ENCODE measurements at regions not wholly inside any gene's neighbourhood (a gene's known extent, or its start where the extent isn't known, plus 50 kb on each side); places are given as distances from the start of the nearest gene placed in this dataset.
A peak's percentile ranks its signal among the peaks of the same experiment; 100 is the strongest.

GRCh38 chr3:161555320-161555719 lies 58.7 kb downstream of the OTOL1 start:
- no peak for DNase-seq

GRCh38 chr3:161556533-161556932 lies 59.9 kb downstream of the OTOL1 start:
- DNase-seq: no peak

GRCh38 chr3:161556941-161557340 lies 60.3 kb downstream of the OTOL1 start:
- DNase-seq: no peak

- no peak for DNase-seq
Measured at GRCh38 chr3:161557445-161558150, 61.0 kb downstream of the OTOL1 start.

GRCh38 chr3:161558236-161558635 lies 61.6 kb downstream of the OTOL1 start:
- no peak for DNase-seq

GRCh38 chr3:161559177-161559998 lies 62.8 kb downstream of the OTOL1 start:
- peak; percentile 30 for DNase-seq

- peak; percentile 20 for DNase-seq
Measured at GRCh38 chr3:161560008-161560637, 63.5 kb downstream of the OTOL1 start.

GRCh38 chr3:161567577-161568361 lies 71.2 kb downstream of the OTOL1 start:
- no peak for DNase-seq

- no peak for DNase-seq
Measured at GRCh38 chr3:161568671-161569070, 72.1 kb downstream of the OTOL1 start.

GRCh38 chr3:161571951-161572350 lies 75.3 kb downstream of the OTOL1 start:
- DNase-seq: no peak

GRCh38 chr3:161573136-161573535 lies 76.5 kb downstream of the OTOL1 start:
- no peak for DNase-seq

- no peak for DNase-seq
Measured at GRCh38 chr3:161575901-161576300, 79.3 kb downstream of the OTOL1 start.

- no peak for DNase-seq
Measured at GRCh38 chr3:161576311-161576710, 79.7 kb downstream of the OTOL1 start.

GRCh38 chr3:161576714-161577510 lies 80.3 kb downstream of the OTOL1 start:
- DNase-seq: no peak

GRCh38 chr3:161577662-161578061 lies 81.1 kb downstream of the OTOL1 start:
- DNase-seq: no peak

GRCh38 chr3:161579395-161580126 lies 83.0 kb downstream of the OTOL1 start:
- no peak for DNase-seq

GRCh38 chr3:161585922-161586321 lies 89.3 kb downstream of the OTOL1 start:
- no peak for DNase-seq

GRCh38 chr3:161586556-161587235 lies 90.1 kb downstream of the OTOL1 start:
- DNase-seq: no peak

GRCh38 chr3:161598639-161599038 lies 102.0 kb downstream of the OTOL1 start:
- DNase-seq: no peak

GRCh38 chr3:161599697-161600096 lies 103.1 kb downstream of the OTOL1 start:
- DNase-seq: no peak

- no peak for DNase-seq
Measured at GRCh38 chr3:161600173-161600572, 103.6 kb downstream of the OTOL1 start.

Measured in dermis blood vessel endothelial cell (primary cell).